Muscle of leg (tissue), 3 donors: ENCODE measurements at regions not wholly inside any gene's neighbourhood (a gene's known extent, or its start where the extent isn't known, plus 50 kb on each side); places are given as distances from the start of the nearest gene placed in this dataset.

Source experiments
- DNase-seq: peaks from one replicate; pipeline ENCODE4 v3.0.0; 2013
- H3K27ac ChIP-seq: one replicate; pipeline ENCODE4 v1.5.1; 2013; ENCODE audit warnings: mild to moderate bottlenecking, low read length, control low read depth
- H3K27me3 ChIP-seq: one replicate; pipeline ENCODE4 v1.6.1; 2013; ENCODE audit warnings: low read length; ENCODE audit not compliant: control insufficient read depth, insufficient read depth
- H3K36me3 ChIP-seq: one replicate; pipeline ENCODE4 v1.6.1; 2013; ENCODE audit warnings: low read length; ENCODE audit not compliant: control insufficient read depth, insufficient read depth
- H3K4me1 ChIP-seq: one replicate; pipeline ENCODE4 v1.6.1; 2013; ENCODE audit warnings: low read length; ENCODE audit not compliant: control insufficient read depth, insufficient read depth
- H3K4me3 ChIP-seq: one replicate; pipeline ENCODE4 v1.5.1; 2013; ENCODE audit warnings: low read length, control low read depth
- H3K9me3 ChIP-seq: replicated peaks from 2 replicates; pipeline ENCODE4 v1.6.1; 2013; ENCODE audit warnings: low read depth, low read length; ENCODE audit not compliant: control insufficient read depth
- WGBS: methylation state at CpG from one replicate; pipeline ENCODE4 v1.1.5; 2013; ENCODE audit warnings: missing lambda C conversion rate; ENCODE audit not compliant: insufficient coverage; 5-methylcytosine and 5-hydroxymethylcytosine counted together

GRCh38 chr3:76377074-76377473, 591.7 kb upstream of the ZNF717 start:
- no peaks in the 10 kb centered on the region for H3K36me3 ChIP-seq
- H3K27me3 ChIP-seq = no peaks in the 10 kb centered on the region
- no peak overlapping the region for H3K4me3 ChIP-seq
- no peak overlapping the region for H3K27ac ChIP-seq
- no peaks in the 10 kb centered on the region for H3K9me3 ChIP-seq
- DNase-seq = no peak
- no peaks in the 10 kb centered on the region for H3K4me1 ChIP-seq
- WGBS = no CpG with 5 or more reads among the region's 1 CpG

GRCh38 chr3:76378789-76379188, 593.4 kb upstream of the ZNF717 start:
- DNase-seq = no peak
- H3K27me3 ChIP-seq = no peaks in the 10 kb centered on the region
- no peak overlapping the region for H3K27ac ChIP-seq
- no peaks in the 10 kb centered on the region for H3K9me3 ChIP-seq
- H3K36me3 ChIP-seq = no peaks in the 10 kb centered on the region
- H3K4me1 ChIP-seq = no peaks in the 10 kb centered on the region
- WGBS = no CpG with 5 or more reads among the region's 4 CpGs
- no peak overlapping the region for H3K4me3 ChIP-seq

GRCh38 chr3:76383781-76384180, 598.4 kb upstream of the ZNF717 start:
- Histone ChIP-seq H3K36me3 (no peaks in the 10 kb centered on the region), H3K4me1 (no peaks in the 10 kb centered on the region), H3K27me3 (no peaks in the 10 kb centered on the region), H3K4me3 (no peak overlapping the region), H3K27ac (no peak overlapping the region), H3K9me3 (no peaks in the 10 kb centered on the region)
- peak; percentile 20 for DNase-seq
- 59% methylated on average over 4 of the region's 6 CpGs for WGBS

GRCh38 chr3:76387000-76387399, 601.7 kb upstream of the ZNF717 start:
- no peaks in the 10 kb centered on the region for H3K36me3 ChIP-seq
- H3K4me3 ChIP-seq = no peak overlapping the region
- no peak for DNase-seq
- no peaks in the 10 kb centered on the region for H3K9me3 ChIP-seq
- no CpG with 5 or more reads among the region's 2 CpGs for WGBS
- H3K27ac ChIP-seq = no peak overlapping the region
- no peaks in the 10 kb centered on the region for H3K27me3 ChIP-seq
- H3K4me1 ChIP-seq = no peaks in the 10 kb centered on the region

GRCh38 chr3:76400141-76400540, 614.8 kb upstream of the ZNF717 start:
- no peaks in the 10 kb centered on the region for H3K4me1 ChIP-seq
- H3K9me3 ChIP-seq = no peaks in the 10 kb centered on the region
- H3K27me3 ChIP-seq = no peaks in the 10 kb centered on the region
- no peak for DNase-seq
- H3K27ac ChIP-seq = no peak overlapping the region
- no peak overlapping the region for H3K4me3 ChIP-seq
- no CpG with 5 or more reads among the region's 1 CpG for WGBS
- H3K36me3 ChIP-seq = no peaks in the 10 kb centered on the region

- H3K36me3 ChIP-seq = no peaks in the 10 kb centered on the region
- H3K9me3 ChIP-seq = no peaks in the 10 kb centered on the region
- H3K4me3 ChIP-seq = no peak overlapping the region
- no peaks in the 10 kb centered on the region for H3K4me1 ChIP-seq
- no peaks in the 10 kb centered on the region for H3K27me3 ChIP-seq
- no peak overlapping the region for H3K27ac ChIP-seq
- DNase-seq = no peak
- WGBS = no CpG with 5 or more reads among the region's 2 CpGs
Observed at GRCh38 chr3:76402926-76403325, 617.6 kb upstream of the ZNF717 start.

- no peak overlapping the region for H3K4me3 ChIP-seq
- H3K9me3 ChIP-seq = no peaks in the 10 kb centered on the region
- H3K36me3 ChIP-seq = no peaks in the 10 kb centered on the region
- DNase-seq = no peak
- H3K27ac ChIP-seq = no peak overlapping the region
- H3K27me3 ChIP-seq = no peaks in the 10 kb centered on the region
- no CpG with 5 or more reads among the region's 2 CpGs for WGBS
- H3K4me1 ChIP-seq = no peaks in the 10 kb centered on the region
Observed at GRCh38 chr3:76403556-76403955, 618.2 kb upstream of the ZNF717 start.

GRCh38 chr3:76405196-76405595, 619.8 kb upstream of the ZNF717 start:
- Histone ChIP-seq H3K4me1 (no peaks in the 10 kb centered on the region), H3K27ac (no peak overlapping the region), H3K36me3 (no peaks in the 10 kb centered on the region), H3K4me3 (no peak overlapping the region), H3K27me3 (no peaks in the 10 kb centered on the region), H3K9me3 (no peaks in the 10 kb centered on the region)
- no CpG with 5 or more reads among the region's 1 CpG for WGBS
- DNase-seq = no peak

GRCh38 chr3:76410762-76411281, 625.5 kb upstream of the ZNF717 start:
- no peak for DNase-seq
- H3K4me3 ChIP-seq = no peak overlapping the region
- H3K27ac ChIP-seq = no peak overlapping the region
- no peaks in the 10 kb centered on the region for H3K4me1 ChIP-seq
- no peaks in the 10 kb centered on the region for H3K36me3 ChIP-seq
- H3K9me3 ChIP-seq = peaks cover 3% of the 10 kb centered on the region
- WGBS = no CpG with 5 or more reads among the region's 3 CpGs
- no peaks in the 10 kb centered on the region for H3K27me3 ChIP-seq

- no peaks in the 10 kb centered on the region for H3K36me3 ChIP-seq
- no peaks in the 10 kb centered on the region for H3K27me3 ChIP-seq
- H3K4me1 ChIP-seq = no peaks in the 10 kb centered on the region
- H3K4me3 ChIP-seq = no peak overlapping the region
- peaks cover 3% of the 10 kb centered on the region for H3K9me3 ChIP-seq
- DNase-seq = no peak
- no CpG with 5 or more reads among the region's 2 CpGs for WGBS
- no peak overlapping the region for H3K27ac ChIP-seq
Observed at GRCh38 chr3:76415384-76415783, 624.5 kb upstream of the ROBO2 start.

GRCh38 chr3:76429581-76430177, 610.2 kb upstream of the ROBO2 start:
- WGBS = 80% methylated on average over 1 of the region's 2 CpGs
- Histone ChIP-seq H3K27me3 (no peaks in the 10 kb centered on the region), H3K36me3 (no peaks in the 10 kb centered on the region), H3K4me1 (no peaks in the 10 kb centered on the region), H3K9me3 (no peaks in the 10 kb centered on the region), H3K27ac (no peak overlapping the region), H3K4me3 (no peak overlapping the region)
- no peak for DNase-seq
